A549 (cell line): ENCODE measurements at regions not wholly inside any gene's neighbourhood (a gene's known extent, or its start where the extent isn't known, plus 50 kb on each side); places are given as distances from the start of the nearest gene placed in this dataset.

Source experiments
- ATAC-seq, 2 experiments: fragments of 200-7000 bp in 1 of 2; fragments of >200 bp in 1 of 2; cut with Nextera tagmentation in 1 of 2; cut with Tn5 transposase in 1 of 2; 3 replicates each; pipeline versions ENCODE4 v1.8.0 to v1.9.1; 2018 to 2020; ENCODE audit warnings: mild to moderate bottlenecking in 1 of 2, moderate library complexity in 1 of 2
- CTCF ChIA-PET: fragments of 300-600 bp; sonication (Branson Sonifier 250); formaldehyde crosslinking; extraction: SDS; loops from one replicate; lab custom pipeline; 2021; ENCODE audit warnings: antibody characterized with exemption, inconsistent platforms; lab: Yijun Ruan, JAX
- POLR2A ChIA-PET: fragments of 350-600 bp; formaldehyde crosslinking; extraction: SDS; loops from one replicate; lab custom pipeline; 2021; ENCODE audit warnings: antibody characterized with exemption, inconsistent platforms; lab: Yijun Ruan, JAX
- DNase-seq, 2 experiments: peaks; one replicate each; pipeline versions ENCODE4 v3.0.0 to v3.0.0-alpha.2; 2011 to 2016; ENCODE audit warnings: low read depth in 1 of 2, low spot score in 1 of 2
- FAIRE-seq: peaks from 2 replicates; lab custom pipeline; 2011; peaks lifted over from hg19 to GRCh38; lab: Jason Lieb, UNC
- H3K27ac ChIP-seq, 2 experiments: fragments of >200 bp; sonication (Bioruptor Twin); formaldehyde crosslinking; 3 replicates each; pipeline ENCODE4 v1.5.1; 2016 to 2017
- H3K4me1 ChIP-seq: fragments of >200 bp; sonication (Bioruptor Twin); formaldehyde crosslinking; 3 replicates; pipeline ENCODE4 v1.6.1; 2016
- H3K4me2 ChIP-seq: fragments of >200 bp; sonication (Bioruptor Twin); formaldehyde crosslinking; 3 replicates; pipeline ENCODE4 v1.6.1; 2016
- H3K4me3 ChIP-seq: fragments of >200 bp; sonication (Bioruptor Twin); formaldehyde crosslinking; 3 replicates; pipeline ENCODE4 v1.5.1; 2016
- H3K9me3 ChIP-seq: fragments of >200 bp; sonication (Bioruptor Twin); formaldehyde crosslinking; 3 replicates; pipeline ENCODE4 v1.6.1; 2016
- CHD4 ChIP-seq: fragments of 200-600 bp; sonication (generic); IDR thresholded peaks from 2 replicates; pipeline ENCODE4 v1.6.1; 2016; ENCODE audit warnings: antibody characterized with exemption, mild to moderate bottlenecking, borderline replicate concordance
- EHF ChIP-seq: fragments of 250-450 bp; sonication (Bioruptor Pico); IDR thresholded peaks from 2 replicates; pipeline ENCODE4 v1.5.0; 2020; ENCODE audit warnings: mild to moderate bottlenecking
- EHMT2 ChIP-seq: fragments of 200-600 bp; sonication (generic); IDR thresholded peaks from 2 replicates; pipeline ENCODE4 v1.6.1; 2016; ENCODE audit warnings: antibody characterized with exemption, low read depth, mild to moderate bottlenecking, moderate library complexity
- ELK1 ChIP-seq: fragments of 150-350 bp; IDR thresholded peaks from 2 replicates; pipeline ENCODE4 v1.6.1; 2014; ENCODE audit warnings: low read depth, mild to moderate bottlenecking, low read length
- ESRRA ChIP-seq: fragments of 150-350 bp; IDR thresholded peaks from 2 replicates; pipeline ENCODE4 v1.6.1; 2014; ENCODE audit warnings: mild to moderate bottlenecking, low read length, borderline replicate concordance
- FOSB ChIP-seq: fragments of 250-450 bp; sonication (Bioruptor Pico); IDR thresholded peaks from 2 replicates; pipeline ENCODE4 v1.5.0; 2020; ENCODE audit warnings: mild to moderate bottlenecking, moderate library complexity
- FOSL2 ChIP-seq, 2 experiments: fragments of 450-650 bp in 1 of 2; fragments of >200 bp in 1 of 2; sonication (Bioruptor Twin) in 1 of 2; formaldehyde crosslinking; IDR thresholded peaks; 2 replicates each; pipeline versions ENCODE4 v1.5.0 to v1.6.1; 2016 to 2020; ENCODE audit warnings: mild to moderate bottlenecking in 1 of 2, moderate library complexity in 1 of 2
- HDAC2 ChIP-seq: fragments of 200-600 bp; sonication (generic); IDR thresholded peaks from 2 replicates; pipeline ENCODE4 v1.6.1; 2016
- HES2 ChIP-seq: fragments of >200 bp; sonication (Bioruptor Twin); formaldehyde crosslinking; IDR thresholded peaks from 2 replicates; pipeline ENCODE4 v1.6.1; 2016
- HMGXB4 ChIP-seq: fragments of 250-450 bp; sonication (Bioruptor Pico); IDR thresholded peaks from 2 replicates; pipeline ENCODE4 v1.5.0; 2021; ENCODE audit warnings: mild to moderate bottlenecking, moderate library complexity, borderline replicate concordance
- HOXA7 ChIP-seq: fragments of 250-450 bp; sonication (Bioruptor Pico); IDR thresholded peaks from 2 replicates; pipeline ENCODE4 v1.5.0; 2020; ENCODE audit warnings: mild to moderate bottlenecking, moderate library complexity
- HOXB5 ChIP-seq: fragments of 250-450 bp; sonication (Bioruptor Pico); IDR thresholded peaks from 2 replicates; pipeline ENCODE4 v1.5.0; 2020; ENCODE audit warnings: mild to moderate bottlenecking, moderate library complexity
- KDM1A ChIP-seq: fragments of 200-600 bp; sonication (generic); IDR thresholded peaks from 2 replicates; pipeline ENCODE4 v1.6.1; 2016; ENCODE audit warnings: low read depth, mild to moderate bottlenecking
- MAFK ChIP-seq: fragments of 450-650 bp; IDR thresholded peaks from 2 replicates; pipeline ENCODE4 v1.6.1; 2014; ENCODE audit not compliant: partially characterized antibody
- NPAS2 ChIP-seq: fragments of 250-450 bp; sonication (Bioruptor Pico); IDR thresholded peaks from 2 replicates; pipeline ENCODE4 v1.8.0; 2022; ENCODE audit warnings: mild to moderate bottlenecking, moderate library complexity, borderline replicate concordance
- RAD21 ChIP-seq, 2 experiments: fragments of >200 bp in 1 of 2; sonication (Bioruptor Twin) in 1 of 2; formaldehyde crosslinking in 1 of 2; IDR thresholded peaks in 1 of 2; conservative IDR thresholded peaks in 1 of 2; 2 replicates in 1 of 2; 3 replicates in 1 of 2; pipeline ENCODE4 v1.6.1; 2012 to 2018; ENCODE audit warnings: inconsistent platforms in 1 of 2
- RARB ChIP-seq: fragments of 250-450 bp; sonication (Bioruptor Pico); IDR thresholded peaks from 2 replicates; pipeline ENCODE4 v1.8.0; 2021; ENCODE audit warnings: mild to moderate bottlenecking, moderate library complexity
- SREBF2 ChIP-seq: fragments of 450-650 bp; IDR thresholded peaks from 2 replicates; pipeline ENCODE4 v1.6.1; 2014; ENCODE audit warnings: mild to moderate bottlenecking, moderate library complexity
- TFCP2L1 ChIP-seq: fragments of 250-450 bp; sonication (Bioruptor Pico); IDR thresholded peaks from 2 replicates; pipeline ENCODE4 v1.5.0; 2021; ENCODE audit warnings: mild to moderate bottlenecking
- USF2 ChIP-seq: fragments of 450-650 bp; IDR thresholded peaks from 2 replicates; pipeline ENCODE4 v1.6.1; 2014; ENCODE audit warnings: antibody characterized with exemption
- ZFP36 ChIP-seq: fragments of 450-650 bp; IDR thresholded peaks from 2 replicates; pipeline ENCODE4 v1.6.1; 2014; ENCODE audit warnings: borderline replicate concordance; ENCODE audit not compliant: partially characterized antibody
- ZSCAN20 ChIP-seq: fragments of 250-450 bp; sonication (Bioruptor Pico); IDR thresholded peaks from 2 replicates; pipeline ENCODE4 v1.8.0; 2022; ENCODE audit warnings: mild to moderate bottlenecking, moderate library complexity
- WGBS: methylation state at CpG from one replicate; pipeline ENCODE4 v1.1.6; 2017; ENCODE audit errors: missing lambda C conversion rate; 5-methylcytosine and 5-hydroxymethylcytosine counted together

- DNase-seq (no peak), FAIRE-seq (no peak), ATAC-seq (no peak)
- 40% methylated on average over 1 of the region's 13 CpGs for WGBS
- ChIA-PET CTCF (interaction anchor here (1.0 kb wide), 1 partner anchor 14 kb away, joined by 3 read pairs; no protein-coding TSS in a partner anchor), POLR2A (no interaction called here)
- Histone ChIP-seq H3K27ac (no peak overlapping the region), H3K4me1 (no peaks in the 10 kb centered on the region), H3K4me3 (no peak overlapping the region), H3K4me2 (no peak overlapping the region), H3K9me3 (no peaks in the 10 kb centered on the region)
- no peak for TF ChIP-seq ELK1
- no peak for TF ChIP-seq ZFP36
- TF ChIP-seq MAFK: no peak
- TF ChIP-seq FOSB (CRISPR knock-in tag): no peak
- no peak for TF ChIP-seq ESRRA
- no peak for TF ChIP-seq HOXA7 (CRISPR knock-in tag)
- TF ChIP-seq ZSCAN20: no peak
- no peak for TF ChIP-seq CHD4
- no peak for TF ChIP-seq EHMT2
- TF ChIP-seq HMGXB4 (CRISPR knock-in tag): no peak
- TF ChIP-seq EHF: no peak
- no peak for TF ChIP-seq TFCP2L1 (CRISPR knock-in tag)
- no peak for TF ChIP-seq HES2
- no peak for TF ChIP-seq HDAC2
- no peak for TF ChIP-seq NPAS2
- TF ChIP-seq RAD21 (conservative IDR thresholded peaks at IDR 0.05 in 1 of 2, IDR thresholded peaks at IDR 0.05 in 1 of 2): no peak
- TF ChIP-seq KDM1A: no peak
- TF ChIP-seq RARB (CRISPR knock-in tag): no peak
- no peak for TF ChIP-seq FOSL2 (IDR thresholded peaks at IDR 0.05)
- no peak for TF ChIP-seq FOSL2 (CRISPR knock-in tag; IDR thresholded peaks at IDR 0.05)
Observed at GRCh38 chr22:49447837-49448236, 379.8 kb downstream of the BRD1 start.

GRCh38 chr22:49446759-49447710 lies 380.6 kb downstream of the BRD1 start:
- Histone ChIP-seq H3K4me1 (no peaks in the 10 kb centered on the region), H3K27ac (no peak overlapping the region), H3K4me2 (no peak overlapping the region), H3K4me3 (no peak overlapping the region), H3K9me3 (no peaks in the 10 kb centered on the region)
- POLR2A ChIA-PET: no interaction called here
- CTCF ChIA-PET: interaction anchor here (1.0 to 1.3 kb wide), 2 partner anchors 13 to 186 kb away, joined by 3 to 4 read pairs; no protein-coding TSS in a partner anchor
- DNase-seq: no peak
- 56% methylated on average over 17 of the region's 21 CpGs for WGBS
- ATAC-seq: no peak
- FAIRE-seq: no peak
- TF ChIP-seq USF2 (no peak), MAFK (no peak), HOXB5 (no peak), SREBF2 (no peak), HMGXB4 (CRISPR knock-in tag) (no peak), EHF (no peak)
